ENCODE measurements at regions not wholly inside any gene's neighbourhood (a gene's known extent, or its start where the extent isn't known, plus 50 kb on each side); places are given as distances from the start of the nearest gene placed in this dataset.

DNA sequence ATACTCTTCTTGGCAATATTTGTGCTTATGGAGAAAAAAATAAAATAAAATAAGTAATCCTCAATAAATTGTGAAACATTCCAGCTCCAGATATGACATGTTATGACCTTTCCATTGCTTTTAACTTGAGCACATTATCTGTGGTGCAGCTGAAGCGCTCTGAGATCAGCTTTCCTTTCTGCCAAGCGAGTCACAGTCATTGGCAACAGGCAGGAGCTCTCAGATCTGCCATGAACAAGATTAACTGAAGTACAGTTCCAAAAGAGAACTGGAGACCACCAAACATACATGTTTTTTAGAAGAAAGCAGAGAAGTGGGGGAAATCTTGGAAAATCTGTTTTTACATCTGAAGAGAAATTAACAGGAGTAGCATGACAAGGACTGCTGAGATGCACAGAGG is 89.2 kb upstream of the DSCAM start:
- DNase-seq, result no peak
- Mint-ChIP-seq H3K36me3 (ENCODE audit: low read depth) (no peaks in the 10 kb centered on the region), H3K4me1 (no peaks in the 10 kb centered on the region), H3K9me3 (peaks cover 4% of the 10 kb centered on the region), H3K27ac (no peak overlapping the region), H3K4me3 (no peak overlapping the region), H3K27me3 (ENCODE audit: low read depth, poor library complexity) (peaks cover 6% of the 10 kb centered on the region)
- TF ChIP-seq, protein P1, sequence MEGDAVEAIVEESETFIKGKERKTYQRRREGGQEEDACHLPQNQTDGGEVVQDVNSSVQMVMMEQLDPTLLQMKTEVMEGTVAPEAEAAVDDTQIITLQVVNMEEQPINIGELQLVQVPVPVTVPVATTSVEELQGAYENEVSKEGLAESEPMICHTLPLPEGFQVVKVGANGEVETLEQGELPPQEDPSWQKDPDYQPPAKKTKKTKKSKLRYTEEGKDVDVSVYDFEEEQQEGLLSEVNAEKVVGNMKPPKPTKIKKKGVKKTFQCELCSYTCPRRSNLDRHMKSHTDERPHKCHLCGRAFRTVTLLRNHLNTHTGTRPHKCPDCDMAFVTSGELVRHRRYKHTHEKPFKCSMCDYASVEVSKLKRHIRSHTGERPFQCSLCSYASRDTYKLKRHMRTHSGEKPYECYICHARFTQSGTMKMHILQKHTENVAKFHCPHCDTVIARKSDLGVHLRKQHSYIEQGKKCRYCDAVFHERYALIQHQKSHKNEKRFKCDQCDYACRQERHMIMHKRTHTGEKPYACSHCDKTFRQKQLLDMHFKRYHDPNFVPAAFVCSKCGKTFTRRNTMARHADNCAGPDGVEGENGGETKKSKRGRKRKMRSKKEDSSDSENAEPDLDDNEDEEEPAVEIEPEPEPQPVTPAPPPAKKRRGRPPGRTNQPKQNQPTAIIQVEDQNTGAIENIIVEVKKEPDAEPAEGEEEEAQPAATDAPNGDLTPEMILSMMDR (IDR thresholded peaks at IDR 0.05), result no peak

DNA sequence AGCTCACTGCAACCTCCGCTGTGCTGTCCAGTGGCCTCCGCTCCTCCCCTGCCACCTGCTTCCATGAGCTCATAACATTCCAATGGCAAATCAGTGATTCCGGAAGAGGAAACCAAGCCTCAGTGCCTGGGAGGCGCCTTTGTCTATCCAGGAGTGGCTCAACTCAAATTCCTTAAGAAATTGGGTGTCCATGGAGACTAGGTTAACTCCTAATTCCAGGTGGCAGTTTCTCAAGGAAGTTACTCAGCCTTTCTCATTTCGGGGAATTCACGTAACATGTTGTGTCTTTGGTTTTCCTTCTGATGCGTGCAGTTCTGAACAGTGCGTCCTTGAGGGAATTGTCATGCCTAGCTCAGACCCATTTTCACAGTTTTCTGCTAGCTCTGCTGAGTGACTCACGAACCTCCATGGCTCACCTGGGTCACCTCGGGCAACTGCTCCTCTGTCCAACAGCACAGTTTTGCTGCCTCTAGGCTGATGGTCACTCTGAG is 89.9 kb upstream of the DSCAM start:
- H3K4me3 Mint-ChIP-seq, result no peak overlapping the region

DNA sequence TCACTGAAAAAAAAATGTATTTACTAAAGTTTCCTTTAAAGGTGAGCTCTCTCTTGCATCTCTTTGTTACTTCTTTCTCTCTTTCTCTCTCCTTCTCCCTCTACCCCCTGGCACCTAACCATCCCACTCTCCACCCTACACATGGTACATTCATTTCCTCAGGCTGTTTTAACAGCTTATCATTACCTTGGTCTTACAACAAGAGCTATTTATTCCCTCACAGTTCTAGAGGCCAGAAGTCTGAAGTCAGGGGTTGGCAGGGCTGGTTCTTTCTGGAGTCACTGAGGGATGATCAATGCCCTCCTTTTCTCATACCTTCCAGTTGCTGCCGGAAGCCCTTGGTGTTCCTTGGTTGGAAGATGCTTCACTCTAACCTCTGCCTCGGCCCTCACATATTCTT is 91.1 kb upstream of the DSCAM start:
- no peak for DNase-seq
- Mint-ChIP-seq H3K4me3 (no peak overlapping the region), H3K9me3 (peaks cover 2% of the 10 kb centered on the region), H3K27me3 (ENCODE audit: low read depth, poor library complexity) (peaks cover 4% of the 10 kb centered on the region), H3K4me1 (no peaks in the 10 kb centered on the region), H3K36me3 (ENCODE audit: low read depth) (no peaks in the 10 kb centered on the region), H3K27ac (no peak overlapping the region)
- TF ChIP-seq, protein P1 (IDR thresholded peaks at IDR 0.05), result no peak

More for the DNA sequence above, 89.9 kb upstream of the DSCAM start:
- Mint-ChIP-seq H3K4me1 (no peaks in the 10 kb centered on the region), H3K36me3 (ENCODE audit: low read depth) (no peaks in the 10 kb centered on the region), H3K27me3 (ENCODE audit: low read depth, poor library complexity) (peaks cover 6% of the 10 kb centered on the region), H3K27ac (no peak overlapping the region), H3K9me3 (peaks cover 4% of the 10 kb centered on the region)
- no peak for DNase-seq
- TF ChIP-seq, protein P1 (IDR thresholded peaks at IDR 0.05), result no peak

DNA sequence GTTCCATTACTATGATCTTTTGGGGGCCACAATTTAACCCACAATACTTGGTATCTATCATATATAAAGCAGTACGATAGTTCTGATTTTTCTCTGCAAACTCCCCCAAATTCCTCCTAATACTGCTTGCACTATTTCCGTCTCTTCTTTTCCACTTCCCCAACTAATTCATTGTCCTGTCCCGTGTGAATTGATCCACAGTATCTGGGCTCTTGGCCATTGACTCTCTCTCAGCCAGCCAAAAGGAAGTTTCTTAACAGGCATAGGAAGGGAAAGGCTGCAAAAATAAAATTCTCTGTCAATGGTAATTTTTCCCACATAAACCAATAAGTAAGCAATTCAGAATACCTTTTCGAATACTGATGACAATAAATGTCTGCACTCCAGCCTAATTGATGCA is 91.7 kb upstream of the DSCAM start:
- TF ChIP-seq, protein P1 (IDR thresholded peaks at IDR 0.05), result no peak
- no peak for DNase-seq
- H3K27ac Mint-ChIP-seq, result no peak overlapping the region
- no peaks in the 10 kb centered on the region for H3K9me3 Mint-ChIP-seq
- no peaks in the 10 kb centered on the region for H3K4me1 Mint-ChIP-seq
- H3K36me3 Mint-ChIP-seq (ENCODE audit: low read depth), result no peaks in the 10 kb centered on the region
- H3K4me3 Mint-ChIP-seq, result no peak overlapping the region
- H3K27me3 Mint-ChIP-seq (ENCODE audit: low read depth, poor library complexity), result peaks cover 4% of the 10 kb centered on the region

DNA sequence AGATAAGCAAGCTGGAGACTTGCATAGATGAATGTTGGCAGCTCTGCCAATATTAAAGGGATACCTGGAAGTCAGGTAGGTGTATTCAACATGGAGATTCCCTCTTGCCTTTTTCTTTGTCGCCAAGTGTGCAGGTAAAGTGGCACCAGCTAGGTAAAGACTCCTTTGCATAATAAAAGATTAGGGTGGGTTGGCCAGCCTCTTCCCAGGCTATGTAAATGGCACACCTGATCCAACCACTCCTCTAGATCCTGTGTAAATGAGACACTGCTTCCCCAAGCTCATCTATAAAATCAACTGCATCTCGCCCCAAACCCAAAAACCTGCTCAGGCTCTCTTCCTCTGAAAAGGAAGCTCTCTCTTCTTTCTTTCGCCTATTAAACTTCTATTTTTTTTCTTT is 100.8 kb upstream of the DSCAM start:
- Mint-ChIP-seq H3K4me1 (no peaks in the 10 kb centered on the region), H3K36me3 (ENCODE audit: low read depth) (no peaks in the 10 kb centered on the region), H3K27me3 (ENCODE audit: low read depth, poor library complexity) (peaks cover 5% of the 10 kb centered on the region), H3K27ac (no peak overlapping the region), H3K4me3 (no peak overlapping the region), H3K9me3 (peaks cover 18% of the 10 kb centered on the region)
- TF ChIP-seq, protein P1 (IDR thresholded peaks at IDR 0.05), result no peak
- no peak for DNase-seq

DNA sequence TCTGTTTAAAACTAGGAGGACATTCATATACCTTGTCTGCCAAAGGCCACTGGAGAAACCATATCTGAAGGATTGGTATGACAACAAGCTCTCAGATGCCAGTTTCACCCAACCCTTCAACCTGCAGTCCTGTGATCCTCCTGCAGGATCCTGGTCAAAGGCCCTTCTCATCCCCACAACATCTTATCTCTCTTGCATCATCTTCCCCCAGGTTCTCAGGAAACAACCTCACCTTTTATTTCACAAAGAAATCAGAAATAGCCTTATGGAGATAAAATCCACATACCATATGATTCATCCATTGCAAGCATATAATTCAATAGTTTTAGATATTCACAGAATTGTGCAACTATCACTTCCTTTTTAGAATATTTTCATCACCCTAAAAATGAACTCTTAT is 104.0 kb upstream of the DSCAM start:
- Mint-ChIP-seq H3K27me3 (ENCODE audit: low read depth, poor library complexity) (peaks cover 8% of the 10 kb centered on the region), H3K4me3 (no peak overlapping the region), H3K4me1 (no peaks in the 10 kb centered on the region), H3K36me3 (ENCODE audit: low read depth) (no peaks in the 10 kb centered on the region), H3K27ac (no peak overlapping the region), H3K9me3 (peaks cover 11% of the 10 kb centered on the region)
- no peak for DNase-seq
- TF ChIP-seq, protein P1 (IDR thresholded peaks at IDR 0.05), result no peak

Data from nephron progenitor cell (in vitro differentiated cells).